Choroid plexus epithelial cell (primary cell): ENCODE measurements at regions not wholly inside any gene's neighbourhood (a gene's known extent, or its start where the extent isn't known, plus 50 kb on each side); places are given as distances from the start of the nearest gene placed in this dataset.
"Not testable (repeated sequence)": the region's sequence is repeated elsewhere in the genome, so short reads cannot be mapped to it uniquely, and the experiment has no call there.

Source experiments
- DNase-seq: peaks from one replicate; pipeline ENCODE4 v3.0.0-alpha.2; 2010; ENCODE audit warnings: low read depth
- H3K4me3 ChIP-seq: 2 replicates; pipeline ENCODE4 v1.5.1; 2011; ENCODE audit warnings: low read depth, mild to moderate bottlenecking, control low read depth, low read length, moderate library complexity
- TF ChIP-seq, protein P1 (sequence below): conservative IDR thresholded peaks from 2 replicates; pipeline ENCODE4 v1.5.1; 2011; ENCODE audit warnings: low read depth, mild to moderate bottlenecking, control low read depth, inconsistent platforms, low read length, moderate library complexity

DNA sequence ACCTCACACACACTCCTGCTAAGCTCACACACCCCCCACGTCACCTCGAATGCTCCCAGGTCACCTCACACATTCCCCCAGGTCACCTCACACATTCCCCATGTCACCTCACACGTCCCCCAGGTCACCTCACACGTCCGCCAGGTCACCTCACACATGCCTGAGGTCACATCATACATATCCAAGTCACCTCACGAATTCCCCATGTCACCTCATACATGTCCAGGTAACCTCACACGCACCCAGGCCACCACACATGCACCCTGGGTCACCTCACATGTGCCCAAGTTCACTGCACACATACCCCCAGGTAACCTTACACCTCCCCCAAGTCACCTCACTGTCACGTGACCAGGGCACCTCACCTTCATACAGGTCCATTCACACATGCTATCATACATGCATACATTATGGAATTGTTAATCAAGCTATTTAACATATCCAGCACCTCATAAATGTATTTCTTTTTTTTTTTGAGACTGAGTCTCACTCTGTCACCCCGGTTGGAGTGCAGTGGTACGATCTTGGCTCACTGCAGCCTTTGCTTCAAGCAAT, 640.3 kb downstream of the TMEM121 start:
- no peak overlapping the region for H3K4me3 ChIP-seq
- TF ChIP-seq, protein P1, sequence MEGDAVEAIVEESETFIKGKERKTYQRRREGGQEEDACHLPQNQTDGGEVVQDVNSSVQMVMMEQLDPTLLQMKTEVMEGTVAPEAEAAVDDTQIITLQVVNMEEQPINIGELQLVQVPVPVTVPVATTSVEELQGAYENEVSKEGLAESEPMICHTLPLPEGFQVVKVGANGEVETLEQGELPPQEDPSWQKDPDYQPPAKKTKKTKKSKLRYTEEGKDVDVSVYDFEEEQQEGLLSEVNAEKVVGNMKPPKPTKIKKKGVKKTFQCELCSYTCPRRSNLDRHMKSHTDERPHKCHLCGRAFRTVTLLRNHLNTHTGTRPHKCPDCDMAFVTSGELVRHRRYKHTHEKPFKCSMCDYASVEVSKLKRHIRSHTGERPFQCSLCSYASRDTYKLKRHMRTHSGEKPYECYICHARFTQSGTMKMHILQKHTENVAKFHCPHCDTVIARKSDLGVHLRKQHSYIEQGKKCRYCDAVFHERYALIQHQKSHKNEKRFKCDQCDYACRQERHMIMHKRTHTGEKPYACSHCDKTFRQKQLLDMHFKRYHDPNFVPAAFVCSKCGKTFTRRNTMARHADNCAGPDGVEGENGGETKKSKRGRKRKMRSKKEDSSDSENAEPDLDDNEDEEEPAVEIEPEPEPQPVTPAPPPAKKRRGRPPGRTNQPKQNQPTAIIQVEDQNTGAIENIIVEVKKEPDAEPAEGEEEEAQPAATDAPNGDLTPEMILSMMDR = no peak
- no peak for DNase-seq

DNA sequence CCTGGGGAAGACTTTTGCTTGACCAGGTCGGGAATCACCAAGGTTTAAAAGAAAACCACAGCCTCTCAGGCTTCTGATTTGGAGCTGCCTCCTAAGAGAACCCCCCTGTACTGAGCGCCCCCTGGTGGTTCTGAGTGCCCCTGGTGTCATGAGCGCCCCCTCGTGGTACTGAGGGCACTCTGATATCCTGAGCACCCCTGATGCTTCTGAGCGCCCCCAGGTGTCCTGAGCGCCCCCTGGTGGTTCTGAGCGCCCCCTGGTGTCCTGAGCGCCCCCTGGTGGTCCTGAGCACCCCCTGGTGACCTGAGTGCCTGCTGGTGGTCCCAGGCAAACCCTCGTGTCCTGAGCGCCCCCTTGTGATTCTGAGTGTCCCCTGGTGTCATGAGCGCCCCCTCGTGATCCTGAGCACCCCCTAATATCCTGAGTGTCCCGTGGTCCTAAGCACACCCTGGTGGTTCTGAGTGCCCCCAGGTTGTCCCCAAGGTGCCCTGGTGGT, 643.8 kb downstream of the TMEM121 start:
- not testable (repeated sequence) for DNase-seq, H3K4me3 ChIP-seq

DNA sequence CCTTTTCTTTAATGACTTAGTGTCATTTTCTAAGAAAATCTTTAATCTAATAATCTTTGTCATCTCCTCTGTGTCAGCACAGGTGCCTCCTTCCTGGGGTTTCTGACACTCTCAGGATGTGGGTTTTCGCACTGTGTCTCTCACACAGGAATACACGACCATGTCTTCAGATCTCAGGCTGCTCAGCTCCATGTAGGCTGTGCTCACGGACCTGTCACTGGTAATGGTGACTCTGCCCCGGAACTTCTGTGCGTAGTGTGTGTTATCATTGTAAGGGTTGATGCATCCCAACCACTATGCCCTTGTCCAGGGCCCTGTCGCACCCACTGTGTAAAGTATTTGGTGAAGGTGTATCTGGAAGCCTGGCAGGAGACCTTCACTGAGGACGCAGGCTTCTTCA, 647.8 kb downstream of the TMEM121 start:
- no peak for DNase-seq
- TF ChIP-seq, protein P1 = no peak

DNA sequence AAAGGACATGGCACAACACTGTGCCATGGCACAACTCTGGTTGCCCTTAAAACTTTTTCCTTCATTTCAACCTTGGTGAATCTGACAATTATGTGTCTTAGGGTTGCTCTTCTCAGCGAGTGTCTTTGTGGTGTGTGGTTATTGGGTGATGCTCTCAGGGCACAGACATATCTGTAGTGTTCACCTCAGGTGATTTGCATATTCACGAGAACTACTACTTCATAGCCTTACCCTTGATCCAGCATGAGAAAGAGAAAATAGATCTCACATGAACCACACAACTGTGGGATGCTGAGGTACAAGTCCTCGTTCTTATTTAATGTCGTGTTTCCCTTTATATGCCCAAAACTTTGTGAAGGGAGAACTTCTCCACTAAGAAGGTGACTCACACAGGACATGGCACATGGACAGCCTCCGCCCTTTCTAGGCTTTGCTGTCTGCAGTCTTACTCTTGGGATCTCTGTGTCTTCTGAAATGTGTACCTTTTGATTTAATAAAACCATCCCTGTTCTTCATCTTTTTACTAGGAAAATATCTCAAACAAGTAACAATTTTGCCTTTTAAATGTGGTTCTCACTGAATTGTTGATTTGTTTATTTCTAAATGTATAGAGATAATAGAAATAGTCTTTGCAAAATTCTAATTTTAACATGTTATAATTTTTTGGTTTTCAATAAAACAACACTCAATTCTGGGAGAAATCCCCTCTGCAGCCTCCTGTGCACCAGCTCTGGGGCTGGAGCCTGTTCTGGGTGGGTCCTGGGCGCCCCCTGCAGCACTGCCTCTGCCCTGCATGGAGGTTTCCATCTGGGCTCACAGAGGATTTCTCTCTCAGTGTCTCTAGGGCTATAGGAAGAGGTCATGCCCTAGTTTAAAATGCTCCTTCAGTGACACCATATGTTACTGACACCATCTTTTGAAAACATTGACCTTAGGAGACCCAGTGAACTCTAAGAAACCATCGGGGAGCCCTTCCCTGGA, 651.2 kb downstream of the TMEM121 start:
- H3K4me3 ChIP-seq, DNase-seq: not testable (repeated sequence)

More for the DNA sequence above, 647.8 kb downstream of the TMEM121 start:
- H3K4me3 ChIP-seq = no peak overlapping the region

DNA sequence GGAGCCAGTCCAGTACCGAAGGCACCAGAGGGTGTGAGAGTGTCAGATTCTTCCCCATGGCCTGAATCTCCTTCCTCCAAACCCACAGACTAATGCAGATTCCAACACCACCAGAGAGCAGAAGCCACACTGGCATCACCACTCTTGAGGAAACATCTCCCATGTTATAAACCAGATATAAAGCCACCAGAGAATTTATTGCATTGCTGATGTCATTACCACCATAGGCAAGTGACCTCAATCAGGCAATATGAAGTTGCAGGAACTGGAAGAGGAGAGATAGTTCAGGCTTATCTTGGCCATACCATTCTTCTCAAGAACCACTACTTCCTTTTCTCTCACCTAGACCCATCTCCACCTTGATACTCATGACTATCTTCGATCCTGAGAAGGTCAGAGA, 653.4 kb downstream of the TMEM121 start:
- no peak overlapping the region for H3K4me3 ChIP-seq
- DNase-seq = no peak
- TF ChIP-seq, protein P1 = no peak

DNA sequence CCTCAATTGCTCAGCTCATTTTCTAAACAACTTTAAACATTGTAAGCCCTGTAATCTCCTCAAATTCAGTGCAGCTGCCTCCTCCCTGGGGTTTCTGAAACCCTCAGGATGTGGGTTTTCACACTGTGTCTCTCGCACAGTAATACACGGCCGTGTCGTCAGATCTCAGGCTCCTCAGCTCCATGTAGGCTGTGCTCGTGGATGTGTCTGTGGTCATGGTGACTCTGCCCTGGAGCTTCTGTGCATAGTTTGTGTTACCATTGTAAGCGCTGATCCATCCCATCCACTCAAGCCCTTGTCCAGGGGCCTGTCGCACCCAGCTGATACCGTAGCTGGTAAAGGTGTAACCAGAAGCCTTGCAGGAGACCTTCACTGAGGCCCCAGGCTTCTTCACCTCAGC, 658.4 kb downstream of the TMEM121 start:
- not testable (repeated sequence) for H3K4me3 ChIP-seq, DNase-seq

DNA sequence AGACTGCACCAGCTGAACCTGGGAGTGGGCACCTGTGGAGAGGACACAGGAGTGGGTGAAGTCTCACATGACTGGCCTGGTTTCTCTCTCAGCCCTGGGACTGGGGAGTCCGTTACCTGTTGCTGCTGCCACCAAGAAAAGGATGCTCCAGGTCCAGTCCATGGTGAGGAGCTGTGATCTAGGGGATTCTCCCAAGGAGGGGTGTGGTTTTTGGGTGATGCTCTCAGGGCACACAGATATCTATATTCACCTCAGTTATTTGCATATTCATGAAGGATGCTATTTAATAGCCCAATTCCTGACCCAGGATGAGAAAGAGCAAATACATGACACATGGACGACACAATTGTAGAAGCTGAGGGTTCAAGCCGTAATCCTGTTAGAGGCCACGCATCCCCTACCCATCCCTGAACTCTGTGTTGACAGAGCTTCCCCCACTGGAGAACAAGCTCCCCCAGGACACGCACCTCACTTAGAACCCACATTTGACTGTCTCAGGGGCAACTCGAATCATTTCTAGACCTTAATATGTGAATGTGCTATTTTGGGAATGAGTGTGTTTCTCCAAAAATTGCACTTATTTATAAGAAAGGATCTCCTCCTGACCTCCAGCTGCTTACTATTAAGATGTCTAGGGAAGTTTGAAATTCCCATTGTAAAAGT, 658.9 kb downstream of the TMEM121 start:
- DNase-seq, H3K4me3 ChIP-seq: not testable (repeated sequence)

DNA sequence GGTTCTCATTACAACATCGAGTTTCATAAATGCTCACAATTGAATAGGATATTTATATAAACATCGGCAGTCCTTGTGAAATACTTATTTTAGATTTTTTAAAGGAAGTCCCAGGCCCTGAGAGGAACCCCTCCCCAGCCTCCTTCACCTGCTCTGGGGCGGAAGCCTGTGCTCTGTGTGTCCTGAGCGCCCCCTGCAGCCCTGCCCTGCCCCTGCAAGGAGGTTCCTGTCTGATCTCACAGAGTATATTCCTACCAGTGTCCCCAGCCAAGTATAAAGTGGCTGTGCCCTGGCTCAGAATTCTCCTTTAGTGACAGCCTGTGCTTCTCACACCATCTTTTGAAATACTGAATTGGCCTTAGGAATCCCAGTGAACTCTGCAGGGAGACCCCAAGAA, 659.5 kb downstream of the TMEM121 start:
- DNase-seq = no peak
- no peak overlapping the region for H3K4me3 ChIP-seq
- TF ChIP-seq, protein P1 = no peak

DNA sequence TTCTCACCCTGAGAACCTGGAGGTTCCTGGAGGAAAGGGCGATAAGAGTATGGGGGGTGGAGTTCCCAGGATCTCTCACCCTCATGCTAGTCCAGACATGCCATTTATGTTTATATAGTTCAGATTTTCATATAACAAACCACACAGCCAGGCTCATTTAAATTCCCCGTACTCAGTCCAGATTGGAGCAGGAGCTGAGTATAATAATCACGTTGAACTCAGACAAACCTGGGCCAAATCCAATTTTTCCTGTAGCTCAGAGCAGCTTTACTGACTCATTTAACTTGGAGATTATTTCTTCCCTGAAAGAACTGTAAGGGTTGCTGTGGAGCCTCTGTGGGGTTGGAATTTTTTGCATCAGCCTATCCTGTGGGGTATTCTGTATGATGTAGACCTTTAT, 660.8 kb downstream of the TMEM121 start:
- TF ChIP-seq, protein P1 = no peak
- H3K4me3 ChIP-seq = no peak overlapping the region
- no peak for DNase-seq

DNA sequence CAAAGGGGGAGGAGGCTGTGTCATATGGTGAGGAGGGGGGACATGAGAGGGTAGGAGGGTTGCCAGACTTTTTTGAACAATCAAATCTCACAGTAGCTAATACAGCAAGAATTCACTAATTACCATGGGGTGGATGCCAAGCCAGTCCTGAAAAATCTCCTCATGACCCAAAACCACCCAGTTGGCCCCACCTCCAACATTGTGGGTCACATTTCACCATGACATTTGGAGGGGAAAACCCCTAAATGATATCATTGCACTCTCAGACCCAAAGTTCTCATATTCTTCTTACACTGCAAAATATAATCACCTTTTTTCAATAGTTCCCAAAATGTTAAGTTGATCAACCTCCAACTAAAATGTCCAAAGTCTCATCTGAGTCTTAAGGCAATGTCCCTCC, 666.3 kb downstream of the TMEM121 start:
- not testable (repeated sequence) for H3K4me3 ChIP-seq

DNA sequence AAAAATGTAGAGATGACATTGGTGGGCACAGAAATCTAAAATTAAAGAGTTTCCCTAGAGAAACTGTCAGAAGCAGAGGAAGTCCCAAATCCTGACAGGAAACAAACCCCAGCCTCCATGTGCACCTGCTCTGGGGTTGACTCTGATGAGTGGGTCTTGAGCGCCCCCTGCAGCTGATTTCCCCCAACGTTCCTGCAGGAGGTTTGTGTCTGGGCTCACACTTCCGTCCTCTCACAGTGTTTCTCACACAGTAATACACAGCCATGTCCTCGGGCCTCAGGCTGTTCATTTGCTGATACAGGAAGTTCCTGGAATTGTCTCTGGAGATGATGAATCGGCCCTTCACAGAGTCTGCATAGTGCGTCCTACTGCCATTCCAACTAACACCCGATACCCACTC, 670.1 kb downstream of the TMEM121 start:
- H3K4me3 ChIP-seq, DNase-seq: not testable (repeated sequence)

More for the DNA sequence above, 666.3 kb downstream of the TMEM121 start:
- DNase-seq = not testable (repeated sequence)

DNA sequence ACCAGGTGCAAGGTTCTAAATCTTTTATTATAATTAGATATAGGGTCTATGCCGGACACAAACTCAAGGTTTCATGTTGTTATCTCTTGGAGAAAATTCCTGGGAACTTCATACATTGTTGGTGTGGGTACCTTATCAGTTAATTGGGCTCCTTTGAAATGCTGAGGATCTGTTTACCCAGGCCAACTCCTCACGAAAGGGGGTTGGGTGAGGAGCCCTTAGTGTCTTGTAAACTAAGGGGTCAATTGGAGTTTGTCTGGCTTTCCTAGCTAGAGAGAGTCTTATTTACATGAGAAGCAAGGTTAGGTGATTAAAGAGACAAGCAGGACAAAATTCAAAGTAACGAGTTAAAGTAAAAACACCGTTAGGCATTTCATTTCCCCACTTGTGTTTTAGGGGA, 670.9 kb downstream of the TMEM121 start:
- DNase-seq, H3K4me3 ChIP-seq: not testable (repeated sequence)
